ENCODE measurements at regions not wholly inside any gene's neighbourhood (a gene's known extent, or its start where the extent isn't known, plus 50 kb on each side); places are given as distances from the start of the nearest gene placed in this dataset.

DNA sequence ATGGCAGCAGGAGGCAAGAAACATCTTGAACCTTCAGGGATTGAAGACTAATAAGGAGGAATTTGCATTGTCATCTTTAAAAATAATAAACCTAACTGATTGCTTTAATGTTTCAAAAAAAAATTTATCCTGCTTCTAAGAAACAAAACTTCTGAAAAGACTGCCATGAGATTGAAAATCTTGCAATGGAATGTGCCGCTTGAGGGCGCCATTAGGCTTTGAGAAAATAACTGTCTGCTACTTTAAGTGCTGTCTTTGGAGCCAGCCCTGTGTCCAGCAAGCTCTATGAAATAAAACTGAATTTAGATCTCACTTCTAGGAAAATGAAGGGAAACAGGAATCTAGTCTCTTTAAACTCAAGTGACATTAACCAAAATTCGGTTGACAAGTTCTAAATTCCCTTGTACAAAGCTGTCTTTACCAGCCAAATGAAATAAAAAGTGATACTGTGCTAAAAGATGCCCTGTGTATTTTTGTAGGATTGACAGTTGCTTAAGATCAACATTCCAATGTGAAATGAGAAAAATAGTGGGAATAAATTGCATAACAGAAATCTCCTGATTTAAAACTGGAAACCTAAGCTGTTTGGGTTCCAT is 79.4 kb downstream of the ESM1 start:
- no peaks in the 10 kb centered on the region for H3K9me3 ChIP-seq
- peak; percentile 38 for DNase-seq
- H3F3A ChIP-seq (replicated peaks; ENCODE audit: insufficient read depth), result peaks cover 11% of the 10 kb centered on the region
- no peak overlapping the region for H3K9ac ChIP-seq
- no peaks in the 10 kb centered on the region for H4K20me1 ChIP-seq (ENCODE audit: insufficient read depth)
- H3K4me1 ChIP-seq (ENCODE audit: control insufficient read depth in 1 of 2, insufficient read depth in 2 of 2, low read depth in 1 of 2, low read length in 1 of 2), result 0 out of 4 replicates have a peak, but pooled peaks cover 0 to 4% of the 10 kb centered on the region in 2 experiments
- no peak overlapping the region for H3K4me3 ChIP-seq (ENCODE audit: low read depth in 2 of 2, low read length in 1 of 2)
- H3K4me2 ChIP-seq, result no peak overlapping the region
- no peak overlapping the region for H2AFZ ChIP-seq (ENCODE audit: low read depth)
- H3K79me2 ChIP-seq (ENCODE audit: insufficient read depth), result no peaks in the 10 kb centered on the region
- no peak overlapping the region for H3K27ac ChIP-seq (ENCODE audit: low read depth in 2 of 2, low read length in 1 of 2)
- no peaks in the 10 kb centered on the region for H3K36me3 ChIP-seq (replicated peaks in 1 of 2; ENCODE audit: control insufficient read depth in 1 of 2, insufficient read depth in 2 of 2, low read length in 1 of 2)
- POLR2A ChIA-PET, result no interaction called here
- H3K27me3 ChIP-seq (ENCODE audit: insufficient read depth), result no peaks in the 10 kb centered on the region; the same call in 1 of the 2 replicates
- CTCF ChIA-PET, result interaction anchor here (0.8 to 2.7 kb wide), 19 partner anchors 9 to 677 kb away, joined by 3 to 15 read pairs (median 4); partner anchors contain the start of genes GPX8 and SNX18
- TF ChIP-seq CTCF (IDR thresholded peaks at IDR 0.05), result peak; percentile 93
- peak; percentile 69 for TF ChIP-seq SMC3 (IDR thresholded peaks at IDR 0.05; ENCODE audit: low read depth, low read length)
- TF ChIP-seq, protein P1, sequence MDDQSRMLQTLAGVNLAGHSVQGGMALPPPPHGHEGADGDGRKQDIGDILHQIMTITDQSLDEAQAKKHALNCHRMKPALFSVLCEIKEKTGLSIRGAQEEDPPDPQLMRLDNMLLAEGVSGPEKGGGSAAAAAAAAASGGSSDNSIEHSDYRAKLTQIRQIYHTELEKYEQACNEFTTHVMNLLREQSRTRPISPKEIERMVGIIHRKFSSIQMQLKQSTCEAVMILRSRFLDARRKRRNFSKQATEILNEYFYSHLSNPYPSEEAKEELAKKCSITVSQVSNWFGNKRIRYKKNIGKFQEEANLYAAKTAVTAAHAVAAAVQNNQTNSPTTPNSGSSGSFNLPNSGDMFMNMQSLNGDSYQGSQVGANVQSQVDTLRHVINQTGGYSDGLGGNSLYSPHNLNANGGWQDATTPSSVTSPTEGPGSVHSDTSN (IDR thresholded peaks at IDR 0.05), result no peak
- TF ChIP-seq TAF1 (IDR thresholded peaks at IDR 0.05; ENCODE audit: borderline replicate concordance, low read depth, low read length), result no peak
- TF ChIP-seq, protein P2, sequence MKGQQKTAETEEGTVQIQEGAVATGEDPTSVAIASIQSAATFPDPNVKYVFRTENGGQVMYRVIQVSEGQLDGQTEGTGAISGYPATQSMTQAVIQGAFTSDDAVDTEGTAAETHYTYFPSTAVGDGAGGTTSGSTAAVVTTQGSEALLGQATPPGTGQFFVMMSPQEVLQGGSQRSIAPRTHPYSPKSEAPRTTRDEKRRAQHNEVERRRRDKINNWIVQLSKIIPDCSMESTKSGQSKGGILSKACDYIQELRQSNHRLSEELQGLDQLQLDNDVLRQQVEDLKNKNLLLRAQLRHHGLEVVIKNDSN (IDR thresholded peaks at IDR 0.05; ENCODE audit: borderline replicate concordance, low read depth), result no peak
- TF ChIP-seq EP300 (IDR thresholded peaks at IDR 0.05; ENCODE audit: borderline replicate concordance in 1 of 2, low read depth in 1 of 2, low read length in 1 of 2), result no peak
- peak; percentile 75 for TF ChIP-seq RAD21 (IDR thresholded peaks at IDR 0.05; ENCODE audit: low read length)
- no peaks in the 10 kb centered on the region for H3K9me2 ChIP-seq
- WGBS (ENCODE audit: low lambda C conversion rate), result 0% methylated on average over 3 of the region's 3 CpGs

- Histone ChIP-seq H4K20me1 (ENCODE audit: insufficient read depth) (no peaks in the 10 kb centered on the region), H3K9me2 (no peaks in the 10 kb centered on the region), H3F3A (replicated peaks; ENCODE audit: insufficient read depth) (peaks cover 10% of the 10 kb centered on the region), H3K9me3 (no peaks in the 10 kb centered on the region), H3K79me2 (ENCODE audit: insufficient read depth) (no peaks in the 10 kb centered on the region), H3K4me3 (ENCODE audit: low read depth in 2 of 2, low read length in 1 of 2) (no peak overlapping the region), H3K36me3 (replicated peaks in 1 of 2; ENCODE audit: control insufficient read depth in 1 of 2, insufficient read depth in 2 of 2, low read length in 1 of 2) (no peaks in the 10 kb centered on the region), H3K4me2 (no peak overlapping the region), H3K27me3 (ENCODE audit: insufficient read depth) (peaks cover 6% of the 10 kb centered on the region; the same call in 1 of the 2 replicates), H3K9ac (no peak overlapping the region), H2AFZ (ENCODE audit: low read depth) (no peak overlapping the region), H3K27ac (ENCODE audit: low read depth in 2 of 2, low read length in 1 of 2) (no peak overlapping the region), H3K4me1 (ENCODE audit: control insufficient read depth in 1 of 2, insufficient read depth in 2 of 2, low read depth in 1 of 2, low read length in 1 of 2) (0 out of 4 replicates have a peak, but pooled peaks cover 0 to 4% of the 10 kb centered on the region in 2 experiments)
- WGBS (ENCODE audit: low lambda C conversion rate), result 16% methylated on average over 3 of the region's 3 CpGs
- no peak for DNase-seq
- ChIA-PET CTCF (interaction anchor here (0.6 to 2.7 kb wide), 11 partner anchors 9 to 395 kb away, joined by 3 to 15 read pairs (median 3); partner anchors contain the start of gene SNX18), POLR2A (no interaction called here)
- TF ChIP-seq EZH2phosphoT487 (IDR thresholded peaks at IDR 0.05; ENCODE audit: borderline replicate concordance, low read depth), result no peak
- TF ChIP-seq EP300 (IDR thresholded peaks at IDR 0.05; ENCODE audit: borderline replicate concordance in 1 of 2, low read depth in 1 of 2, low read length in 1 of 2), result no peak
- TF ChIP-seq TAF1 (IDR thresholded peaks at IDR 0.05; ENCODE audit: borderline replicate concordance, low read depth, low read length), result no peak
- TF ChIP-seq JUND (IDR thresholded peaks at IDR 0.05), result no peak
- no peak for TF ChIP-seq MXI1 (IDR thresholded peaks at IDR 0.05; ENCODE audit: low read depth, low read length)
- no peak for TF ChIP-seq TEAD4 (IDR thresholded peaks at IDR 0.05; ENCODE audit: borderline replicate concordance, insufficient read depth)
- TF ChIP-seq CHD2 (IDR thresholded peaks at IDR 0.05; ENCODE audit: low read length, partially characterized antibody), result no peak
- TF ChIP-seq NRF1 (IDR thresholded peaks at IDR 0.05; ENCODE audit: low read depth, low read length), result no peak
- no peak for TF ChIP-seq RCOR1 (IDR thresholded peaks at IDR 0.05; ENCODE audit: low read length)
- no peak for TF ChIP-seq FOXJ3 (CRISPR knock-in tag; IDR thresholded peaks at IDR 0.05)
- TF ChIP-seq YY1 (IDR thresholded peaks at IDR 0.05; ENCODE audit: low read depth), result no peak
- no peak for TF ChIP-seq SIN3A (IDR thresholded peaks at IDR 0.05; ENCODE audit: borderline replicate concordance, low read depth, low read length)
- no peak for TF ChIP-seq RXRA (IDR thresholded peaks at IDR 0.05; ENCODE audit: borderline replicate concordance, low read depth)
- TF ChIP-seq GATA2 (CRISPR knock-in tag; IDR thresholded peaks at IDR 0.05), result no peak
- no peak for TF ChIP-seq USF2 (IDR thresholded peaks at IDR 0.05; ENCODE audit: borderline replicate concordance, low read depth, low read length)
- no peak for TF ChIP-seq RFX5 (IDR thresholded peaks at IDR 0.05; ENCODE audit: low read length)
- no peak for TF ChIP-seq POLR2AphosphoS5 (IDR thresholded peaks at IDR 0.05; ENCODE audit: low read depth, low read length)
These were observed 80.1 kb downstream of the ESM1 start for GRCh38 chr5:54905246-54905795.

All from SK-N-SH (cell line).